ENCODE measurements at regions not wholly inside any gene's neighbourhood (a gene's known extent, or its start where the extent isn't known, plus 50 kb on each side); places are given as distances from the start of the nearest gene placed in this dataset.

DNA sequence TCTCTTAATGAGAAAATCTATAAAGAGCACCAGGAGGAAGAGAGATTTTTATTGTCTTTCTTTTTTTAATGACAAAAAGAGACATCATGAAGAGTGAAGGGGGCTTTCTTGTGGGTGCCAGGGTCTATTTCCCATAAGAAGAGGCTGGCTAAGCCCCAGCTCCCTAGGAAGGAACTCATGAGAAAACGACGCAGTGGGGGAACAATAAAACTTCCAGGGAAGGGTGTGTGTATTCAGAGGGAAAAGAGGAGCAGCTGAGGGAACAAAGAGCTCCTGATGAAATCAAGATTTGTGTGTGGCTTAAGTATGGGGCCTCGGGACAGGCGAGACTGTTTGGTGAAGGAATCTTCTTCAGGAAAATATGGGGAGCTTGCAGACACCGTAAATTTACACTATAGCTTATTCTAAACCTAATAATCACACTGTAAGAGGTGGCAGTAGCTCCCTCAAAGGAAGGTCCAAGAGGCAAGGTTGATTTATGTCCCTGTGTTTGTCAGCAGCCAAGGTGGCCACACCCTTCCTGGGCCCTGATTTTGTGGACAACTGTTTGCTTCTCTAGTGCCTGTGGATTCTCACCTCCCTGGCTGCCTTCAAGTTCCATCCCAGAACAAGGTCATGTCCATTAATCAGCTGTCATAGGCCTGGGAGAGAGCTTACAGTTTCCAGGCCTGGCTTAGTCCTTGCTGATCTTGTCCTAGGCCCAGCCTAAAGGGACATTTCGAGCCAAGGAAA lies 615.7 kb downstream of the INSC start:
- no peak for DNase-seq (ENCODE audit: low read depth in 3 of 3)

DNA sequence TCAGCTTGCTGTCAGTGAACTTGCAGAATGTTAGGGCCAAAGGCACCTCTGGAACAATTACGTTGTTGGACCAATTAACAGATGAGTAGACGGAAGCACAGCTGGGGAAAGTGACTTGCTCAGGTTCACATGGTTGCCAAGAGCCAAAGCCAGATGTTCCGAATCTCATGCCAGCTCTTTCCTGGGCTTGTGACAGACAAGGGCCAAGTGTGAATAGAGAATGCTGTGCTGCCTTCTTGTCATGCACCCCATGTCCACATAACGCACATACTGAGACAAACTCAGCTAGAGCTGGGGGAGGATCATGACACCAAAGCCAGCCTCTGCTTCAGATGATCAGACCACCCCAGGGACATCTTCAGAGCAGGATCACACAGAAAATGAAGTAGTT lies 616.3 kb downstream of the INSC start:
- DNase-seq (ENCODE audit: low read depth in 3 of 3) = no peak

DNA sequence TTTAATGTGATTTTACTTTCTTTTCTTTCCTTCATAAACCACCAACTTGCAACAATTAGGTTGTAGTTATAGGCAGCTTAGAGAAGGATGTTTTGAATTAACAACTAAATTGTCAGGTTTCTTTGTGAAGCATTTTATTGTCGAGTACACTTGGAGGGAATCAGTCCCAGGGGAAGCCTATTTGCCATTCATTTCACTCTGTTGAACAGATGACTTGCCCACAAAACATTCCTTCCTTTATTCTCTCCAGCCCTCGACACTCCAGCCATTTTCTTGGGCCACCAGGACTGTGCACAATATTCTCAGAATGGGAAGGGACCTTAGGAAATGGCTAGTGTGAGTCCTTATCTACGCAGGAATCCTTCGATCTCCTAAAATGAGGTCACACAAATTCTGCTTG lies 620.6 kb downstream of the SOX6 start:
- no peak for DNase-seq (ENCODE audit: low read depth in 3 of 3)

DNA sequence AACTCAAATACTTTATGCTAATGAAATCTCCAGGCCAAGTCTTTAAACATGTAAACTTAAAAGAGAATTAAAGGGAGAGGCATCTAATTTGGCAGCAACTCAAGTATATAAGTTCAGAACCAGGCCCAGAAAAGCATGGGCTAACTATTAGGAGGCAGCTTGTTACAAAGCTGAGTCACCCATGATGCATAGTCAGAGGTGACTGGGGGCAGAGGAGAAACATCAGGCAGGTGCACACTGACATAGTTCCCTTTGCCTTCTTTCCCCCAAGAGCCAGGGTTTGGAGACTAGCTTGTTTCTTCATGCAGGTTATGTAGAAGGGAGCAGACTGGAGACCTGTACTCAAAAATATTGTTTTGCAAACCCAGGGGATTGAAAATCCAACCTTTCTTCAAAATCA lies 619.0 kb downstream of the SOX6 start:
- no peak for DNase-seq (ENCODE audit: low read depth in 3 of 3)

DNA sequence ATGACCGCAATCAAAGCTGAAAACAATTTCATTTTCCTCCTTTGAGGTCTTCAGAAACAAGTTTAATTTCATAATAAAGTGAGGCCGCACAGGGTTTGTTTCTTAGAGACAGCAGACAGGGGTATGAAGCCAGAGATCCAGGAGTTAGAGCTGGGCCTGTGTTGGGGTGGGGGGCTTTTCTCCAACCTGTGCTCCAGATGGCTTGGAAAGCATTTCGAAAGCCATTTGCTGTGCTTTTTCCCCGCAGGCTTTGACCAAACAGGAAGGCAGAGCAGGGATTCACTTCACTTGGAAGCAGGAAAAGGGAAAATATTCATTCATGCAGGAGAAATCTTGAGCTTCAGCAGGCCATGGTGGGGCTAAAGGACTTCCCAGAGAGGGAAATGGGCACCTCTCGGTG lies 617.4 kb downstream of the SOX6 start:
- DNase-seq (ENCODE audit: low read depth in 3 of 3) = no peak

DNA sequence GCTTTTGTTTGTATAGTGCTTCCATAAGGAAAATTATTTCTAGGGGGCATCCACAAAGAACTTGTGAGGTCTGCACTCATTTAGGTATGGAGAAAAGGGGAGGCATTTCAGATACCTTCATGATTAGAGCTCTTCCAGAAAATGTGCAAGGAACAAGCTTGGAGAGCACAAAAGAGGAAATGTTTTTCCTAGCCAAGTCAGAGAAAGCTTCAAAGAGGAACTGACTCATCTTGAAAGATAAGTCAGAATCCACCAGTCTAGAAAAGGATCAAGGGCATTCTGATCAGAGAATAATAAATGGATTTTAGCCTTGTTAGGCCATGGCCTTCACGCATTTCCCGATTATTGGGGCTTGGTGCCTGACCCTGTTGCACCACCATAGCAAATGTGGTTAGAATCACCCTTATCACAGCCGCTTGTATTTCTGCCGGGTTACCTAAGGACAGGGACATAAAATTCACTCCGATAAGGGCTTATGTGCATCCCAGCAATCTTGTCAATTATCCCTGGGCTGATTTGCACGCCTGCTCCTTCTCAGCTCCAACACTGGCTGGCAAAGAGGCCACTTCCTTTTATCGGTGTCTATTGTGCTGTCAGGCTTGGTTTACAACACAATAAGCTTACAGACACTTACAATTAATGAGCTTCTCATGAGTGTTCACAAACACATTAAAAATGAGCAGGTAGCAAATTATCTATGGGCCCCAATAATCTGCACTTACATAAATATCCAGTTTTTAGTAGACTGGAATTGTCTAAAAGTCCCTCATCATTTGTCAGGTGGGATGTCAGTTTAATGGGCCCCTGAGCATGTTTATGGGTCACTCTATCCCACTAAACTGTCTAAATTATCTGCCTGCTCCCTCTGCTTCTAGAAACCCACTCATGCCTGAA lies 613.5 kb downstream of the SOX6 start:
- DNase-seq (ENCODE audit: low read depth in 3 of 3) = no peak

DNA sequence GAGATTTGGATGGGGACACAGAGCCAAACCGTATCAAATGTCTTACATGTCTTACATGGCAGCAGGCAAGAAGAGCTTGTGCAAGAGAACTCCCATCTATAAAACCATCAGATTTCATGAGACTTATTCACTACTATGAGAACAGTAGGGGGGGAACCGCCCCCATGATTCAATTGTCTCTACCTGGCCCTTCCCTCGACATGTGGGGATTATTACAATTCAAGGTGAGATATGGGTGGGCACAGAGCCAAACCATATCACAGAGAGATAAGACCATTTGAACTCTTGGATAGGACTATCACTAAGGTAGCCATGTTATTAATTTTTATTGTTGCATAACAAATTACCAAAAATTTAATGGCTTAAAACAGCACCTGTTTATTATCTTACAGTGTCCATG lies 611.7 kb downstream of the SOX6 start:
- no peak for DNase-seq (ENCODE audit: low read depth in 3 of 3)

DNA sequence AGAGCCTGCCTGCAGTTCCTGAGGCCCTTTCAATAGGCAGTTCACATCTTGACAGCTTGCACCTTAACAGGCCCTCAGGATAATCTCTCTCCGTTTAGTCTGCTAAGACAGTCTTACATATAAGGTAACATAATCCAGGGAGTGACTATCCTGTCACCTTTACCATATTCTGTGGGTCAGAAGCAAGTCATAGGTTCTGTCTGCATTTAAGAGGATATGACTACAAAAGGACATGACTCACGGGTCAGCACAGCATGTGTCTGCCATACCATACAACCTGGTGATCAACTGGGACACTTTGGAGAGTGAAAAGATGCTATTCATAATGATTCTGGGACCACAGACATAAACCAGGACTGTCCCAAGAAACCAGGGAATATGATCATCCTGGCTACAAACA lies 611.1 kb downstream of the SOX6 start:
- no peak for DNase-seq (ENCODE audit: low read depth in 3 of 3)

DNA sequence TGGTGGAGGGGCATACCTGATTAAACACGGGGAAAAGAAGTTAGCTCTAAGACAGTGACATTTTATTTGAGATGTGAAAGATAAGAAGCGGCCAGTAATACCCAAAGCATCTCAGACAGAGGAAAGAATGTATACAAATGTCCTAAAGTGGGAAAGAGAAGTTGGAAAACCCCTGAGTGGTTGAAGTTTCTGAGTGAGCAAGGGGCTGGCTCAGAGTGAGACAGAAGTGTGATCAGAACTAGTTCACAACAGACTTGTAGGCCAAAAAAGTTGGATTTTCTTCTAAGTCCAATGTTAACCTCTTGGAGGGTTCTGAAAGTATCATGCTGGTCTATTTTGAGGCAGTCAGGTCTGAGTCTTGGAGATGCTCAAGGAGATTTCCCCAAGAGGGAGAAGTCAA lies 608.7 kb downstream of the SOX6 start:
- DNase-seq (ENCODE audit: low read depth in 3 of 3) = no peak

DNA sequence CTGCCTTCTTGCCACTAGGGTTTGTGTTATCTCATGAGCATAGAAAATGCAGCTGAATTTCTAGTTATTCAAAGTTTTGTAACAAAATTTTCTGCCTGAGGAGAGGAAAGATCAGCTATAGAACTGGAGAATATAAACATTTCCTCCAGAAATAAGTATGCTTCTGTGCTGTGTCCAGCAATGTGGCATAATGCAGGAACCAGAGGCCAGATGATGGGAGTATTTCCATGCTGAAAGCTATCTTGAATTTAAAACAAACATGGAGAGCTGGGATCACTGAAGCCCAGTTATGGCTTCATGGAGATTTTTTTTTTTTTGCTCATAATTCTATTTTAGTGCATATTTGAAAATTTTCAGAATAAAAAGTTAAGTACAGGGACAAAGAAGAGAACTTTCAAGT lies 608.2 kb downstream of the SOX6 start:
- DNase-seq (ENCODE audit: low read depth in 3 of 3) = no peak

DNA sequence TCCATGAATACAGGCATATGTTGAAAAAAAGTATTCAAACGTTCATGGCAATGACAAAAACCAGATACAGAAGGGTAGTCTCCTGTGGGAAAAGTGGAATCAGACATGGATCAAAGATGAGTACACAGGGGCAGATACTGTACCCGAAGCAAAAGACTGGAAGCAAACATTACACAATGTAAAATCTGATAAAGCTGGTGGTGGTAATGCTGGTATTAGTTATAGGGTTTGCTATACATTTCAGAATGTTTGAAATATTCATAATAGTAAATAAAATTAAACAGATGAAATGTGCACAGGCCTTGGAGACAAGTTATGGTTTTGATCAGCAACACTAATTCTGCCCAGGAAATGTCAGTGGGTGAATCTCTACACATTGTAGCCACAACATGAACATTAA lies 607.6 kb downstream of the SOX6 start:
- DNase-seq (ENCODE audit: low read depth in 3 of 3) = no peak

DNA sequence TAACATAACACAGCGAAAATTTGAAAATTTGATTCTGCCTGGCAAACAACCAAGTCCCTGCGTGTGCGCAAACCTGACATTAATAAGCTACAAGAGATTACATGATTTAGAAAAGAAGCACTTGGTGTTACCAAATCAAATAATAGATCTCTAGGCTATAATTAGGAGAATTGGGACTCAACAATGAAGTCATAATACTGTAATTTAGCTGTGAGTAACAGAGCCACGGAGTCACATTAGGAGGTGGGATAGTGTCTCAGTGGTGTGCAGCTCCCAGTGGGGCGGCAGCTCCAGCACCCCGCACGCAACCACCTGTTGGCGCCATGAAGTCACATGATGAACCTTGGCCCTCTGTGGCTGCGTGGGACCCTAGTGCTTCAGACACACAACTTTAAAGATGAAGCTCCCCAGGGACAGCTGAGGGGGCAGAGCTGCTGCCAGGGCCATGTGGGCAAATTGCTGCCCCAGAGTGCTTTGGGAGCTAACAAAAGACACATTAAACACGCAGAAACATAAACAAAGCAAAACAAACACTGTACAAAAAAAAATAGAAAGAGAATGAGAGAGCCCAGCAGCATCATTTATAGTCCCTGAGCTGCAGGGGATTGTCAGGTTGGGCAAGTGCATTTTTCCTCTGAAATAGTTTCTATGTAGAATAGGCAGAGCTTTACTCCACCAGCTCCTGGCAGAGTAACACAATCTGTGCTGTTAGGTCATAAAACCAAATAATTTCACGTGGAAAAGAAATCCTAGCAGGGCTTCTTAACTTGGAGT lies 605.6 kb downstream of the SOX6 start:
- no peak for DNase-seq (ENCODE audit: low read depth in 3 of 3)

DNA sequence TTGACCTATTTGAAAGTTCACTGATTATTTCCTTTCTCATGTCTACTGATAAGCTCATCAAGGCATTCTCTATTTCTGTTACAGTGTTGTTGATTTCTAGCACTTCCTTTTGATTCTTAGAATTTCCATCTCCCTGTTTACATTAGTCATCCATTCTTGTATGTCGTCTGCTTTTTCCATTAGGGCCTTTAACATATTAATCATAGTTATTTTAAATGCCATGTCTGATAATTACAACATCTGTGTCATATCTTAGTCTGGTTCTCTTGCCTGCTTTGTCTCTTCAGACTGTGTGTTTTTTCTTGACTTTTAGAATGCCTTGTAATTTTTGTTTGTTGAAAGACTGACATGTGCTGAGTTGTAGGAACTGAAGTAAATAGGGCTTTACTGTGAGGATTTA lies 602.1 kb downstream of the SOX6 start:
- no peak for DNase-seq (ENCODE audit: low read depth in 3 of 3)

DNA sequence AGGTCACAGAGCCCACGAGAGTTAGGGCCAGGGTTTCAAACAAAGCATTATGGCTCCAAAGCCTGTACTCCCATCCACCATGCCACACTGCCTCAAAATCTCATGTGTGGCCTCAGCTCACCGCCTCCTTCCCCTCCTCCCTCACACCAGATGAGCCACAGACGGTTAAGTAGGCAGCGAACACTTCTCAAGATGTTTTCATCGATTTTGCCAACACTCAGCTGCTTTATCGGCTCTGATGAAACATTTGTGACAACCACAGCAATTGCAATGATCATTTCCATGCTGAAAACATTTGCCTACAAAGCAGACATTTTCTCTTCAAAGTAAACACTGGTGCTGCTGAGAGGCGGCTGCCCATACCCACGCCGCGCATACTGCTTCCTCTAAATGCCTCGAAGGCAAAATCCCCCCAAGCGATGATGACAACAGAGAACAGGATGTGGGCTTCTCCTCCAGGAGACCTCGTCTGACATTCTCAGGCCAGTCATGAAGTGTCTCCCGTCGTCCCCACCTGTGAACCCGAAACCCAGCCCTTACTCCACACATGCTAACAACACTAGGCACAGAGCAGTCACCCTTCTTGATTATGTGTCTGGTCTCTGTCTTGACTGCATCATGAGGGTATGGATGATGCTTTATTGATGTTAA lies 599.2 kb downstream of the SOX6 start:
- DNase-seq (ENCODE audit: low read depth in 3 of 3) = no peak

DNA sequence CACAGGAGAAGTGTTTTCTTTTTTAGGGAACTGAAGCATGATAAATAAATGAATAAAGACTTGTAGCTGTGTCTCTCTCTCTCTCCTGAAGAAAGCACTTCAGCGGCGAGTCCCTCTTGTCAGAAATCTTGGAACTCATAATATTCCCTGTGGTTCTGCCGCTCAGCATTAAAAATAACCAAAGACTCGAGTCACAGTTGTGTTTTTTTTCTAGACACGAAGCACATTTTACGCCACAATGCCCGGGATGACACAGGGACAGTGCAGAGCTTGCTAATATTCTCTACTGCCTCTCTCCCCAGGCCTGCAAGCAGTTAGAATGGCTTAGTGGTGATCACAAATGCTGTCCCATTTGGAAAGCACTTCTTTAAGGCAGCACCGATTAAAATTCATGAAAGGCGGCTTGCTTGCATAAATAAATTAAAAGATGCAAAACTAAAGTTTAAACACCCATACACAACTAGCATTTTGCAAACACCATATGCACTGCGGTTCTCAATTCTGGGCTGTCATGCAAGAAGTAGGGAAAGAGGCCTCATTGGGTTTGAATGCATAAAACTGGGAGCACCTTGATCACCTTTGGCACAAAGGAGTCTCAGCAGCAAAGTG lies 597.4 kb downstream of the SOX6 start:
- no peak for DNase-seq (ENCODE audit: low read depth in 3 of 3)

DNA sequence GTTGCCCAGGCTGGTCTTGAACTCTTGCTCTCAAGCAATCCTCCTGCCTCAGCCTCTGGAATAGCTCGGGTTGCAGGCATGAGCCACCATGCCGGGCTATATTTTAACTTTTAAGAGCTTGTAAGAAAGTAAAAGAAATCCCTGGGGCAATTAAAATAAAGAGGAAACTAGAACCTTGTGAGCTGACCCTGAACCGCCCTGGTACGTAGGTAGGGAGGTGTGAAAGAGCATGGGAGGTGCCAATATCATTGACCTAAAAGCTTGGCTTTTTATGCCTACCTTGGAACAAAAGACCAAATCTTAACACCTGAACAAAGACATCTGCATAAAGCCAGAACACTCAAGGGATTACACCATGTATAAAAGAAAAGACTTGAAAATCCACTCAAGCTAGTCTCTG lies 595.1 kb downstream of the SOX6 start:
- DNase-seq (ENCODE audit: low read depth in 3 of 3) = no peak

DNA sequence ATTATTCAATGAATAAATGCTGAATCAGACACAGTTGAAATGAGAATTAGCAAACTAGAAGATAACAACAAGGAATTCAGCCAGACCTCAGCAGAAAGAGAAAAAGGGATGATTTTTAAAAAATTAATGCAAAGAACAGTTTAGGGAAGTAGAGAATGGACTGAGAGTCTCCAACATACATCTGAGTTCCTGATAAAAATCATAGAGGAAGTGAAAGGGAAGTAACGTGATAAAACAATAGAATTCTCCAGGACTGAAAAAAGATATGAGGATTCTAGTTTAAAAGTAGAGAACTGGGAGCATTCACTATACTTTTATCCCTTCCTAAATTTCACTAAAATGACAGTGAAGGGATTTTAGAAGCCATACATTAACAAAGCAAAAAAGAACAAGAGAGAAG lies 592.0 kb downstream of the SOX6 start:
- DNase-seq (ENCODE audit: low read depth in 3 of 3) = no peak

DNA sequence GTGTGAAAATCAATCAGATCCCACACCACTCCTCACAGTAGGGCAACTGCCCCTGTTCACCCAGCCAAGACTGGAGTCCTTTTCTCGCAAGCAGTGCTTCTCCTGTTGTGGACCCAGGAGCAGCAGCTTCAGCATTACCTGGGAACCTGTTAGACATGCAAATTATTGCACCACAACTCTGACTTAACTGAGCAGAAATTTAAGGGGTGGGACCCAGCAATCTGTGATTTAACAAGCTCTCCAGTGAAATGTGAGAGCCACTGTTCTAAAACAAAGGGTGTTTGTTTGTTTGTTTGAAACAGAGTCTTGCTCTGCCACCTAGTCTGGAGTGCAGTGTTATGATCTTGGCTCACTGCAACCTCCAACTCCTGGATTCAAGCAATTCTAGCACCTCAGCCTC lies 591.4 kb downstream of the SOX6 start:
- no peak for DNase-seq (ENCODE audit: low read depth in 3 of 3)

DNA sequence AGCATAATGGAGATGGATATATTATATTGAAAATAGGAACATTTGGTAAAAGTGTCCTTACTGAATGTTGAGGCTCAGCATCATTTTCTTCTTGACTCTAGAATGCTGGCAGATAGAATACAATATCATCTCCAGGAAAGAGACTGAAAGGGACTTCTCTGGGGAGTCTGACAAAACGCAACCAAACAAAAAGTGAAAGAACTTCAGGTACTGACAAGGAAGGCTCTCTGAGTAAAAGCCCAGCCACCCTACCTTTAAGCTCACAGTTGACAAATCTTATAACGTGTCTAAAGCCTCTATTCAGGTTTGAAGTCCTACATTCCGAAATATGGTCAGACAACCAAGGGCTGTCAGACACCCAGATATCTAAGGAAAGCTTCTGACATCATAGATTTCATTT lies 590.8 kb downstream of the SOX6 start:
- DNase-seq (ENCODE audit: low read depth in 3 of 3) = no peak

DNA sequence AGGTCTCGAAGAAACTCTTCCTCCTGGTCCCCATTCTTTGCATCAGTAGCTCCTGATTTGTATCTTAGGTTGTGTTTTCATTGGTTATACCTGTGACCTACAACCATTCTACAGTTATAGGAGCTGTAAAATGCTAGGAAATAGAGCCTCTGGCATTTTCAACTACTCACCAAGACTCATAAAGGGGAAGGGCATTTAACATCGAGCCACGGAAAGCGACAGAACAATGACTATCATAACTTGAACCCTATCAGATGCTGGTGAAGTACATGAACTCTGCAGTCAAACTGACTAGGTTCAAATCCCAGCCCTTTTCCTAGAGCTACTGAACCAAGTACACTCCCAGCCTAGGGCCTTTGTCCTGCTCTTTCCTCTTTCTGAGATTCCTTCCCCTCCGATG lies 588.0 kb downstream of the SOX6 start:
- no peak for DNase-seq (ENCODE audit: low read depth in 3 of 3)

DNA sequence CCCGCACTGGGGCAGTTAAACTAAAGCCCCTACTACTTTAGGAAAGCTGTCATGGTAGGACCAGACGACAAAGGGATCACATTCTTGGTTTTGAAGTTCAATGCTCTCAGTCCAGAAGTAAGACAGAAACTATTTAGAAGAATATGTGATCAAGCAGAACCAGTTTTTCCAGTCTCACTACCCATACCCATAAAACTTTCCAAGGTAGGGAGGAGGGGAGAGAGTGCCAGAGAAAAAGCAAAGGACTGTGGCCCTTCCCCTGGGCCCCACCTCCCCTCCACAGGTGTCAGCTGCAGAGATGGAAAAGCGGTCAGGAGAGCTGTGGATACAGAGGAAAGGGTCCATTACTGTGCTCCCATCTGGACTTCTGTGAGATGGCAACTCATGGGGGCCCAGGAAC lies 587.1 kb downstream of the SOX6 start:
- DNase-seq (ENCODE audit: low read depth in 3 of 3) = no peak

All from stimulated activated CD4-positive, alpha-beta T cell treated with anti-CD3 and anti-CD28 coated beads, TNF-alpha, amount 100 ng/mL, for 24 hours (primary cell).